ENCODE measurements at regions not wholly inside any gene's neighbourhood (a gene's known extent, or its start where the extent isn't known, plus 50 kb on each side); places are given as distances from the start of the nearest gene placed in this dataset.

GRCh38 chr2:150107170-150107569 is 380.3 kb downstream of the RND3 start:
- Mint-ChIP-seq H3K4me1 (no peaks in the 10 kb centered on the region), H3K9me3 (peaks cover 2 to 29% (median 15%) of the 10 kb centered on the region in 6 donors), H3K27ac (no peak overlapping the region), H3K4me3 (no peak overlapping the region), H3K36me3 (no peaks in the 10 kb centered on the region), H3K27me3 (ENCODE audit: low read depth in 3 of 3) (peaks cover 0 to 2% (median 0%) of the 10 kb centered on the region in 3 donors)
- DNase-seq = no peak

- H3K9me3 Mint-ChIP-seq = peaks cover 3 to 22% (median 11%) of the 10 kb centered on the region in 6 donors
- no peak overlapping the region for H3K4me3 Mint-ChIP-seq
- no peaks in the 10 kb centered on the region for H3K4me1 Mint-ChIP-seq
- no peaks in the 10 kb centered on the region for H3K36me3 Mint-ChIP-seq
- peaks cover 0 to 2% (median 0%) of the 10 kb centered on the region in 3 donors for H3K27me3 Mint-ChIP-seq (ENCODE audit: low read depth in 3 of 3)
- H3K27ac Mint-ChIP-seq = no peak overlapping the region
- no peak for DNase-seq
These were observed 385.5 kb downstream of the RND3 start for GRCh38 chr2:150101947-150102346.

DNA sequence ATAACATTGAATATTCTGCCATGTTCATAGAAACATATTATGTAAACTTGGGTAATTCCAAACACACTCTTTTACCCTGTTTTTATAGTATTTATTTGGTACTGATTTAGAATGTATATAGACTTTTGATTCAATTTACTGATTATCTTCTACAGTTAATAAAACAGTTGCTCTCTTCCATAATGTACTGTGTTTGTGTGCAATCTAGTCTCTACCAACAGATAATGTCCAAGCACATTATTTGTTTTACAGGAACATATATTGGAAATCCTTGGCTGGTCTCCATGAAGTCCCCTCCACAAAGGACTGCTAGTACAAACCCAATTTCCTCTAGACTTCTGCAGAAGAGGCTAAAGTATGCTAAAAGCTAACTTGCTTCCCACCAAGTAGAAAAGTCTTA is 386.6 kb downstream of the RND3 start:
- DNase-seq = no peak
- Mint-ChIP-seq H3K9me3 (peaks cover 3 to 19% (median 6%) of the 10 kb centered on the region in 6 donors), H3K27me3 (ENCODE audit: low read depth in 3 of 3) (peaks cover 0 to 2% (median 0%) of the 10 kb centered on the region in 3 donors), H3K36me3 (no peaks in the 10 kb centered on the region), H3K4me1 (no peaks in the 10 kb centered on the region), H3K4me3 (no peak overlapping the region), H3K27ac (no peak overlapping the region)

GRCh38 chr2:150100336-150100735 is 387.1 kb downstream of the RND3 start:
- H3K4me3 Mint-ChIP-seq = no peak overlapping the region
- no peak for DNase-seq
- peaks cover 0 to 2% (median 0%) of the 10 kb centered on the region in 3 donors for H3K27me3 Mint-ChIP-seq (ENCODE audit: low read depth in 3 of 3)
- peaks cover 3 to 19% (median 7%) of the 10 kb centered on the region in 6 donors for H3K9me3 Mint-ChIP-seq
- no peak overlapping the region for H3K27ac Mint-ChIP-seq
- no peaks in the 10 kb centered on the region for H3K4me1 Mint-ChIP-seq
- no peaks in the 10 kb centered on the region for H3K36me3 Mint-ChIP-seq

- peaks cover 3 to 19% (median 5%) of the 10 kb centered on the region in 6 donors for H3K9me3 Mint-ChIP-seq
- H3K4me3 Mint-ChIP-seq = no peak overlapping the region
- H3K27me3 Mint-ChIP-seq (ENCODE audit: low read depth in 3 of 3) = peaks cover 0 to 2% (median 0%) of the 10 kb centered on the region in 3 donors
- DNase-seq = no peak
- H3K36me3 Mint-ChIP-seq = no peaks in the 10 kb centered on the region
- H3K4me1 Mint-ChIP-seq = no peaks in the 10 kb centered on the region
- H3K27ac Mint-ChIP-seq = no peak overlapping the region
These were observed 387.7 kb downstream of the RND3 start for GRCh38 chr2:150099805-150100204.

GRCh38 chr2:150097901-150098531 is 389.5 kb downstream of the RND3 start:
- DNase-seq = no peak
- H3K4me3 Mint-ChIP-seq = no peak overlapping the region
- peaks cover 0 to 8% (median 0%) of the 10 kb centered on the region in 3 donors for H3K27me3 Mint-ChIP-seq (ENCODE audit: low read depth in 3 of 3)
- no peak overlapping the region for H3K27ac Mint-ChIP-seq
- no peaks in the 10 kb centered on the region for H3K36me3 Mint-ChIP-seq
- no peaks in the 10 kb centered on the region for H3K4me1 Mint-ChIP-seq
- peaks cover 3 to 27% (median 7%) of the 10 kb centered on the region in 6 donors for H3K9me3 Mint-ChIP-seq

GRCh38 chr2:150097402-150097801 is 390.1 kb downstream of the RND3 start:
- Mint-ChIP-seq H3K27me3 (ENCODE audit: low read depth in 3 of 3) (peaks cover 0 to 8% (median 0%) of the 10 kb centered on the region in 3 donors), H3K4me1 (no peaks in the 10 kb centered on the region), H3K27ac (no peak overlapping the region), H3K4me3 (no peak overlapping the region), H3K9me3 (peaks cover 3 to 29% (median 7%) of the 10 kb centered on the region in 6 donors), H3K36me3 (no peaks in the 10 kb centered on the region)
- no peak for DNase-seq

DNA sequence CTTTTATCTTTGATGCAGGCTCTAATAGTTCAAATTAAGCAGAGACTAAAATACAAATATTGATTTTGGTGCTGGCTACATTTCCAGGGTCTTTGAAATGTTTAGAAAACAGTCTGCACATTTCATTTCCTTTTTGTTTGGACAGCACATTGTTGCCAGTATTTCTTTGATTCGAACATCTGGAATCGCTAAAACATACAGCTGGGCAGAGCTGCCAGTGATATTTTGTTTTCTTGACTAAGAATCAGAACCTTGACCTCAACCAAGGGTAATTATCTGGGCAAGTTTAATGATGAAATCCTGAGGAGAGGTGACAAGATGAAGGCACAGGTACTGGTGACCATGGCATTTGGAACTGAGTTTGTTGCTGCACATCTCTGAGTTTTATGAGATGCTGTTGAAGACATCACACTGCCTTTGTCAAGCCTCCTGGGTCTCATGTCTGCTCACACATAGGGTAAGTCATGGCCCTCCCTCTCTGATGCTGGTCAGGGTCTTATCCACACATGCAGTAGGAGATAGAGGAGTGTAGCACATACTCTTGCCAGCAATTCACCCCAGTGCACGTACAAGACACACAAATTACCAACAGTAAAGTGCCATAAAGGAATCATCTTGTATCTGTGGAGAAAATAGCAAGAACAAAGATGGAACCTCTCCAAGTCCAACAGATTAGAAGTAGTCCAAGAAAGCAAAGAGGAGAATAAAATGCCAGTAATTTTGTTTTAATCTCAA is 391.9 kb downstream of the RND3 start:
- H3K4me3 Mint-ChIP-seq = no peak overlapping the region
- DNase-seq = no peak
- no peaks in the 10 kb centered on the region for H3K36me3 Mint-ChIP-seq
- no peak overlapping the region for H3K27ac Mint-ChIP-seq
- no peaks in the 10 kb centered on the region for H3K4me1 Mint-ChIP-seq
- H3K27me3 Mint-ChIP-seq (ENCODE audit: low read depth in 3 of 3) = peaks cover 0 to 8% (median 0%) of the 10 kb centered on the region in 3 donors
- peaks cover 0 to 27% (median 6%) of the 10 kb centered on the region in 6 donors for H3K9me3 Mint-ChIP-seq

GRCh38 chr2:150091846-150092245 is 395.6 kb downstream of the RND3 start:
- Mint-ChIP-seq H3K36me3 (no peaks in the 10 kb centered on the region), H3K4me3 (no peak overlapping the region), H3K4me1 (no peaks in the 10 kb centered on the region), H3K27ac (no peak overlapping the region), H3K27me3 (ENCODE audit: low read depth in 3 of 3) (peaks cover 0 to 6% (median 0%) of the 10 kb centered on the region in 3 donors), H3K9me3 (peaks cover 0 to 23% (median 8%) of the 10 kb centered on the region in 6 donors)
- DNase-seq = no peak

- peaks cover 0 to 17% (median 9%) of the 10 kb centered on the region in 6 donors for H3K9me3 Mint-ChIP-seq
- no peak overlapping the region for H3K27ac Mint-ChIP-seq
- no peak for DNase-seq
- H3K36me3 Mint-ChIP-seq = no peaks in the 10 kb centered on the region
- H3K4me1 Mint-ChIP-seq = no peaks in the 10 kb centered on the region
- H3K4me3 Mint-ChIP-seq = no peak overlapping the region
- H3K27me3 Mint-ChIP-seq (ENCODE audit: low read depth in 3 of 3) = peaks cover 0 to 6% (median 0%) of the 10 kb centered on the region in 3 donors
These were observed 397.4 kb downstream of the RND3 start for GRCh38 chr2:150090031-150090430.

- DNase-seq = no peak
- Mint-ChIP-seq H3K4me1 (no peaks in the 10 kb centered on the region), H3K27ac (no peak overlapping the region), H3K36me3 (peaks cover 0 to 3% (median 0%) of the 10 kb centered on the region in 3 donors), H3K27me3 (ENCODE audit: low read depth in 3 of 3) (peaks cover 0 to 3% (median 0%) of the 10 kb centered on the region in 3 donors), H3K4me3 (no peak overlapping the region), H3K9me3 (peaks cover 0 to 15% (median 11%) of the 10 kb centered on the region in 6 donors)
These were observed 398.9 kb downstream of the RND3 start for GRCh38 chr2:150088538-150088937.

DNA sequence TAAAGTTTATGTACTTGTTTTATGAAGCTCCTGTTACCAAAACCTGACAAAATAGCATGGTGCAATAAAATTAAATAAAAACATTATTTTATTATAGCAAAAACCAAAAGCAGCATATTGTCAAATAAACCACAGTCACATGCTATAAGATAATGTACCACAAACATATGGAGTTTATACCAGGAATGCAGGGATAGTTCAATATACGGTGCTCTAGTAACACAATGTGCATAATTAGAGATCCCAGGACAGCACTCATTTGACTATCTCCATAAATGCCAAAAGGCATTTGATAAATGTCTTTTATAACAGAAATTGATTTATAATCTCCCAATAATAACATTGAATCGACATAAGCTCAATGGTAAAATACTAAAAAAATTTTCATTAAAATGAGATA is 402.0 kb downstream of the RND3 start:
- Mint-ChIP-seq H3K9me3 (peaks cover 3 to 23% (median 17%) of the 10 kb centered on the region in 6 donors), H3K4me3 (no peak overlapping the region), H3K36me3 (peaks cover 0 to 4% (median 3%) of the 10 kb centered on the region in 3 donors), H3K4me1 (no peaks in the 10 kb centered on the region), H3K27me3 (ENCODE audit: low read depth in 3 of 3) (no peaks in the 10 kb centered on the region), H3K27ac (no peak overlapping the region)
- DNase-seq = no peak

DNA sequence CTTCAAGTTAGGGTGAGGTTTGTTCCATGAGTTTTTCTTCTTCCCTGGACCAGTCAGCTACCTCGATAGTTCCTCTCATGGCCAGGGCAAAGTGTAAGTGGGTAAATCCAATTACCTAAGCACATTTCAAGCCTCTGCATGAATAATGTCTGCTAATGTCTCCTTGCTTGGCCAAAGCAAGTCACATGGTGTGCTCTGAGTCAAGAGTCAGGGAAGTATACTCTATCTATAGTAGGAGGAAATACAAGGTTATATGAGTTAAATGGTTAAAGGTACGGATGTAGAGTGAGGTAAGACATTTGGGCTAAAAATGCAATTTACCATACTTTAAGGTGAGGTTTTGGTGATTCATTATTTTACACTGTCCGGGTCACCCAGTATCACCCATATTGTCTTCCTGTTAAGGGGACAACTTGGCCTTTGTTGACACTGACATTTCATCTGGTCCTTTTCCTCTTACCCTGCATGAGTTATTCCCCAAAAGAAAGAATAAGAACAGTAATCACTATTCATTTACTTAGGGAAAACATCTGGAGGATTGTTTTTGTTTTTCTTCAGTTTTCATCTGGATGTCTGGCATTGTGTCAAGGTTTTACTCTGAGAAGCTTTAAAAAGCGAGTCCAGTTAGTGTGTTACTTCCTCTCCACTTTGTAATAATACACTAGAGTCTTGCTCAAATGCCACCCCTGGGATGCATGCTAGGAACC is 405.5 kb downstream of the RND3 start:
- H3K27ac Mint-ChIP-seq = no peak overlapping the region
- no peak overlapping the region for H3K4me3 Mint-ChIP-seq
- peaks cover 6 to 26% (median 17%) of the 10 kb centered on the region in 6 donors for H3K9me3 Mint-ChIP-seq
- no peak for DNase-seq
- no peaks in the 10 kb centered on the region for H3K27me3 Mint-ChIP-seq (ENCODE audit: low read depth in 3 of 3)
- peaks cover 0 to 4% (median 3%) of the 10 kb centered on the region in 3 donors for H3K36me3 Mint-ChIP-seq
- H3K4me1 Mint-ChIP-seq = no peaks in the 10 kb centered on the region

- Mint-ChIP-seq H3K4me1 (no peaks in the 10 kb centered on the region), H3K4me3 (no peak overlapping the region), H3K27ac (no peak overlapping the region), H3K36me3 (no peaks in the 10 kb centered on the region), H3K9me3 (peaks cover 0 to 43% (median 12%) of the 10 kb centered on the region in 6 donors), H3K27me3 (ENCODE audit: low read depth in 3 of 3) (no peaks in the 10 kb centered on the region)
- no peak for DNase-seq
These were observed 411.2 kb downstream of the RND3 start for GRCh38 chr2:150076281-150076680.

All from immature natural killer cell (primary cell).